ENCODE measurements at regions not wholly inside any gene's neighbourhood (a gene's known extent, or its start where the extent isn't known, plus 50 kb on each side); places are given as distances from the start of the nearest gene placed in this dataset.

DNA sequence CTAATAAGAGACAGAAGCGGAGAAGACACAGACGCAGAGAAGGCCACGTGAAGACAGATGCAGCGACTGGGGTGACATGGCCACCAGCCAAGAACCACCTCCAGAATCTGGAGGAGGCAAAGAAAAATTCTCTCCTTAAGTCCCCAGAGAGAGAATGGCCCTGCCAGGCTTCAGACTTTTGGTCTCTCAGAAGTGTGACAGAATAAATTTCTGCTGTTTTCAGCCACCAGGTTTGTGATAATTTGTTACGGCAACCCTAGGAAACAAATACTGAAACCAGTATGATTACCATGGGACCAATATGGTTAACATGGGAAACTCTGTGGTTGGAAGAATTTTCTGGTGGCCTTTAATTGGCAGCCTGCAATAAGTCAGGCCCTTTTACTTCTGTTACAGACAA, 63.9 kb upstream of the DOCK9 start:
- TF ChIP-seq, protein P1, sequence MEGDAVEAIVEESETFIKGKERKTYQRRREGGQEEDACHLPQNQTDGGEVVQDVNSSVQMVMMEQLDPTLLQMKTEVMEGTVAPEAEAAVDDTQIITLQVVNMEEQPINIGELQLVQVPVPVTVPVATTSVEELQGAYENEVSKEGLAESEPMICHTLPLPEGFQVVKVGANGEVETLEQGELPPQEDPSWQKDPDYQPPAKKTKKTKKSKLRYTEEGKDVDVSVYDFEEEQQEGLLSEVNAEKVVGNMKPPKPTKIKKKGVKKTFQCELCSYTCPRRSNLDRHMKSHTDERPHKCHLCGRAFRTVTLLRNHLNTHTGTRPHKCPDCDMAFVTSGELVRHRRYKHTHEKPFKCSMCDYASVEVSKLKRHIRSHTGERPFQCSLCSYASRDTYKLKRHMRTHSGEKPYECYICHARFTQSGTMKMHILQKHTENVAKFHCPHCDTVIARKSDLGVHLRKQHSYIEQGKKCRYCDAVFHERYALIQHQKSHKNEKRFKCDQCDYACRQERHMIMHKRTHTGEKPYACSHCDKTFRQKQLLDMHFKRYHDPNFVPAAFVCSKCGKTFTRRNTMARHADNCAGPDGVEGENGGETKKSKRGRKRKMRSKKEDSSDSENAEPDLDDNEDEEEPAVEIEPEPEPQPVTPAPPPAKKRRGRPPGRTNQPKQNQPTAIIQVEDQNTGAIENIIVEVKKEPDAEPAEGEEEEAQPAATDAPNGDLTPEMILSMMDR (IDR thresholded peaks at IDR 0.05; ENCODE audit: low read depth, low read length, poor library complexity, severe bottlenecking): no peak
- TF ChIP-seq EZH2phosphoT487 (IDR thresholded peaks at IDR 0.05; ENCODE audit: borderline replicate concordance, low read length): no peak
